Panc1 (cell line): ENCODE measurements at regions not wholly inside any gene's neighbourhood (a gene's known extent, or its start where the extent isn't known, plus 50 kb on each side); places are given as distances from the start of the nearest gene placed in this dataset.
A peak's percentile ranks its signal among the peaks of the same experiment; 100 is the strongest.

Experiments used
- ATAC-seq: fragments of 200-7000 bp; cut with Tn5 transposase; 2 replicates; pipeline ENCODE4 v1.9.1; 2020; ENCODE audit warnings: mild to moderate bottlenecking, moderate library complexity
- BruUV-seq: library from RNA; stranded (reverse); fragments of 400-500 nt; replicated peaks from 2 replicates; lab custom pipeline; 2021; lab: Mats Ljungman, UMichigan
- CTCF ChIA-PET: fragments of 300-600 bp; sonication (Branson Sonifier 250); formaldehyde crosslinking; loops from one replicate; lab custom pipeline; 2022; ENCODE audit warnings: antibody characterized with exemption; lab: Charles Lee
- POLR2A ChIA-PET: fragments of 300-600 bp; sonication (Branson Sonifier 250); formaldehyde crosslinking; loops from one replicate; lab custom pipeline; 2022; ENCODE audit warnings: antibody characterized with exemption; lab: Charles Lee
- DNase-seq: peaks from one replicate; pipeline ENCODE4 v3.0.0-alpha.2; 2010; ENCODE audit warnings: low read depth, low spot score
- H3K27ac ChIP-seq: 2 replicates; pipeline ENCODE4 v1.5.1; 2011; ENCODE audit warnings: mild to moderate bottlenecking, low read length, inconsistent platforms
- H3K27me3 ChIP-seq: fragments of 200-500 bp; sonication (Bioruptor generic); 2 replicates; pipeline ENCODE4 v1.6.0; 2014; ENCODE audit warnings: low read length, inconsistent platforms; ENCODE audit not compliant: control insufficient read depth, insufficient read depth
- H3K36me3 ChIP-seq: fragments of 200-500 bp; sonication (Bioruptor generic); 2 replicates; pipeline ENCODE4 v1.5.1; 2014; ENCODE audit warnings: inconsistent platforms, mild to moderate bottlenecking, low read length, moderate library complexity; ENCODE audit not compliant: control insufficient read depth, insufficient read depth
- H3K4me1 ChIP-seq: 2 replicates; pipeline ENCODE4 v1.5.1; 2011; ENCODE audit warnings: inconsistent platforms, mild to moderate bottlenecking, low read length, moderate library complexity; ENCODE audit not compliant: control insufficient read depth, insufficient read depth
- H3K4me3 ChIP-seq, 2 experiments: 2 replicates each; pipeline ENCODE4 v1.5.1; 2011 to 2012; ENCODE audit warnings: low read depth in 2 of 2, low read length in 2 of 2, mild to moderate bottlenecking in 2 of 2, inconsistent platforms in 1 of 2, moderate library complexity in 1 of 2
- H3K9me3 ChIP-seq: fragments of 200-500 bp; sonication (Bioruptor generic); 2 replicates; pipeline ENCODE4 v1.5.1; 2014; ENCODE audit warnings: low read depth, mild to moderate bottlenecking, inconsistent platforms, low read length, moderate library complexity; ENCODE audit not compliant: control insufficient read depth, insufficient read depth
- CTCF ChIP-seq: fragments of 450-650 bp; IDR thresholded peaks from 2 replicates; pipeline ENCODE4 v1.5.1; 2017; ENCODE audit warnings: mild to moderate bottlenecking
- POLR2AphosphoS5 ChIP-seq: IDR thresholded peaks from 2 replicates; pipeline ENCODE4 v1.6.1; 2012; ENCODE audit warnings: mild to moderate bottlenecking, low read depth, low read length, moderate library complexity
- REST ChIP-seq, 2 experiments: IDR thresholded peaks; 2 replicates each; pipeline ENCODE4 v1.6.1; 2011 to 2012; ENCODE audit warnings: low read depth in 2 of 2, control low read depth in 1 of 2, low read length in 1 of 2, mild to moderate bottlenecking in 1 of 2, moderate library complexity in 1 of 2; ENCODE audit not compliant: insufficient read depth in 1 of 2
- SIN3A ChIP-seq: IDR thresholded peaks from 2 replicates; pipeline ENCODE4 v1.6.1; 2012; ENCODE audit warnings: low read depth, mild to moderate bottlenecking, low read length, moderate library complexity, borderline replicate concordance; ENCODE audit not compliant: insufficient read depth
- TCF7L2 ChIP-seq: IDR thresholded peaks from 2 replicates; pipeline ENCODE4 v1.6.1; 2011; ENCODE audit warnings: mild to moderate bottlenecking, low read depth, low read length, inconsistent platforms
- in situ Hi-C: cut with HindIII; loops from 2 replicates; pipeline ENCODE4 v1.10.0; 2016; ENCODE audit warnings: low sequenced_read_pairs, low pct_unique_long_range_greater_than_20kb
- intact Hi-C: fragments of 100-400 bp; cut with micrococcal nuclease; formaldehyde crosslinking; loops from one replicate; pipeline ENCODE4 v1.10.0; 2022; ENCODE audit not compliant: unreplicated experiment

- Histone ChIP-seq H3K36me3 (no peaks in the 10 kb centered on the region), H3K9me3 (no peaks in the 10 kb centered on the region), H3K4me1 (no peaks in the 10 kb centered on the region), H3K27ac (no peak overlapping the region), H3K4me3 (no peak overlapping the region), H3K27me3 (no peaks in the 10 kb centered on the region)
- ChIA-PET CTCF (no interaction called here), POLR2A (no interaction called here)
- intact Hi-C loops, result no loop called here
- ATAC-seq (no peak), DNase-seq (no peak)
- TF ChIP-seq POLR2AphosphoS5, result no peak
- no peak for TF ChIP-seq REST (IDR thresholded peaks at IDR 0.05; ENCODE audit: insufficient read depth in 1 of 2, low read depth in 2 of 2, low read length in 1 of 2)
- TF ChIP-seq SIN3A, result no peak
- TF ChIP-seq CTCF, result no peak
- in situ Hi-C loops, result no loop called here
- no TSS peak for BruUV-seq
Measured at GRCh38 chr12:60255044-60255443, 659.2 kb downstream of the SLC16A7 start.

GRCh38 chr12:60257063-60257462, 661.2 kb downstream of the SLC16A7 start:
- H3K9me3 ChIP-seq, result no peaks in the 10 kb centered on the region
- DNase-seq (peak; percentile 43), ATAC-seq (peak; percentile 76)
- intact Hi-C loops (no loop called here), in situ Hi-C loops (no loop called here)
- ChIA-PET CTCF (interaction anchor here (0.6 kb wide), 1 partner anchor 1602 kb away, joined by 5 read pairs; no protein-coding TSS in a partner anchor), POLR2A (no interaction called here)
- no peak overlapping the region for H3K4me3 ChIP-seq
- no peaks in the 10 kb centered on the region for H3K36me3 ChIP-seq
- no peaks in the 10 kb centered on the region for H3K27me3 ChIP-seq
- no TSS peak for BruUV-seq
- TF ChIP-seq TCF7L2 (no peak), POLR2AphosphoS5 (no peak), CTCF (peak; percentile 30; the same call in 1 of the 2 replicates), REST (IDR thresholded peaks at IDR 0.05; ENCODE audit: insufficient read depth in 1 of 2, low read depth in 2 of 2, low read length in 1 of 2) (no peak), SIN3A (no peak)
- H3K27ac ChIP-seq, result no peak overlapping the region
- H3K4me1 ChIP-seq, result no peaks in the 10 kb centered on the region
